ENCODE measurements at regions not wholly inside any gene's neighbourhood (a gene's known extent, or its start where the extent isn't known, plus 50 kb on each side); places are given as distances from the start of the nearest gene placed in this dataset.

DNA sequence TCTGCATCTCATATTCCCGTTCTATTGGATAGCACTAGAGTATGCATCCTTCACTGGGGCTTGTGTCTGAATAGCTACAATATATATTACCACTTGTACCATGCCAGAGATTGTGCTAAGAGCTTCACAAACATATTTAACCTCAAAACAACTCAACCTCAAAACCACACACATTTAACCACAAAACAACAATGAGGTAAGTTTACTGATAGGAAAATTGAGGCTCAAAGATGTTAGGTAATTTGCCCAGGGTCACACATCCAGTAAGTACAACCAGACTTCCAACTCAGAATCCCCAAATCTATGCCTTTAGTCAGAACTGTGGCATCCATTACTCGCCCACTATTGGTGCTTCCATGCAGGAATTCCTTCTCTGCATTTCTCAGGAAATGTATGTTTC lies 220.0 kb downstream of the FAM43A start (continued):
- TF ChIP-seq ZNF555 (tag by site-specific recombination; conservative IDR thresholded peaks at IDR 0.05) (no peak), ZNF670 (tag by site-specific recombination; IDR thresholded peaks at IDR 0.05; ENCODE audit: low read depth) (no peak), ZNF600 (tag by site-specific recombination; IDR thresholded peaks at IDR 0.05) (no peak), ZNF830 (tag by site-specific recombination; IDR thresholded peaks at IDR 0.05; ENCODE audit: low read depth) (no peak), ZNF426 (tag by site-specific recombination; IDR thresholded peaks at IDR 0.05) (no peak), ZNF26 (tag by site-specific recombination; IDR thresholded peaks at IDR 0.05) (no peak)

GRCh38 chr3:194906229-194906629 lies 220.5 kb downstream of the FAM43A start:
- H3K36me3 ChIP-seq (ENCODE audit: control insufficient read depth in 2 of 2, insufficient read depth in 1 of 2, low read length in 2 of 2): no peaks in the 10 kb centered on the region
- POLR2A ChIA-PET: no interaction called here
- no peak overlapping the region for H3K4me3 ChIP-seq (ENCODE audit: low read depth, low read length)
- no peaks in the 10 kb centered on the region for H3K4me1 ChIP-seq (ENCODE audit: control insufficient read depth, insufficient read depth, low read length)
- no peak for TF ChIP-seq SETDB1 (IDR thresholded peaks at IDR 0.05; ENCODE audit: insufficient read length, low read length)
- TF ChIP-seq ZNF354C (tag by site-specific recombination; IDR thresholded peaks at IDR 0.05; ENCODE audit: borderline replicate concordance, low read depth): no peak
- no peak for TF ChIP-seq ZNF341 (tag by site-specific recombination; IDR thresholded peaks at IDR 0.05; ENCODE audit: low read depth)
- no peak for TF ChIP-seq ZNF169 (tag by site-specific recombination; IDR thresholded peaks at IDR 0.05)
- no peak for TF ChIP-seq ZNF112 (tag by site-specific recombination; IDR thresholded peaks at IDR 0.05)
- no peak for TF ChIP-seq ZNF175 (tag by site-specific recombination; IDR thresholded peaks at IDR 0.05)
- no peak for TF ChIP-seq ZNF768 (tag by site-specific recombination; IDR thresholded peaks at IDR 0.05)
- TF ChIP-seq ZNF274 (IDR thresholded peaks at IDR 0.05; ENCODE audit: low read length): no peak
- no peak for TF ChIP-seq ZNF274 (tag by site-specific recombination; IDR thresholded peaks at IDR 0.05; ENCODE audit: borderline replicate concordance)
- no peak for TF ChIP-seq WT1 (tag by site-specific recombination; IDR thresholded peaks at IDR 0.05)
- no peak for TF ChIP-seq ZNF555 (tag by site-specific recombination; conservative IDR thresholded peaks at IDR 0.05)
- no peak for TF ChIP-seq ZBTB49 (tag by site-specific recombination; IDR thresholded peaks at IDR 0.05; ENCODE audit: low read depth)
- no peak for TF ChIP-seq ZNF707 (tag by site-specific recombination; IDR thresholded peaks at IDR 0.05)
- no peak for TF ChIP-seq ZSCAN18 (tag by site-specific recombination; IDR thresholded peaks at IDR 0.05)
- TF ChIP-seq ZNF76 (tag by site-specific recombination; IDR thresholded peaks at IDR 0.05; ENCODE audit: borderline replicate concordance, low read depth): no peak
- TF ChIP-seq PRDM1 (tag by site-specific recombination; IDR thresholded peaks at IDR 0.05): no peak
- H3K27ac ChIP-seq (ENCODE audit: extremely low read depth, low read depth, low read length): no peak overlapping the region
- CTCF ChIA-PET: no interaction called here
- H3K9me3 ChIP-seq (ENCODE audit: control insufficient read depth, insufficient read depth, low read depth, low read length): no peaks in the 10 kb centered on the region
